ENCODE measurements at regions not wholly inside any gene's neighbourhood (a gene's known extent, or its start where the extent isn't known, plus 50 kb on each side); places are given as distances from the start of the nearest gene placed in this dataset.

DNA sequence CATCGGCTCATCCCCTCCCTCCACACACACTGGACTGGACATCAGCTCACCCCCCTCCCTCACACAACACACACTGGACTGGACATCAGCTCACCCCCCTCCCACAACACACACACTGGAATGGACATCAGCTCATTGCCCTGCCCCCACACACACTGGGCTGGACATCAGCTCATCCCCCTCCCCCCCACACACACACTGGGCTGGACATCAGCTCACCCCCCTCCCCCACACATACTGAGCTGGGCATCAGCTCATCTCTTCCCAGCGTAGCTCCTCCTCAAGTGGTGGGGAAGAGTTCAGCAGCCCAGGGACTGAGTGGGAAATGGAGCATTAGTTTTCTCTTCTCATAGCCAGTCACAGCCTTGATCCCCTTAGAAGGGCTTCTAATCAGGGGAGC, 58.1 kb upstream of the WDR11 start:
- TF ChIP-seq GATA2 (IDR thresholded peaks at IDR 0.05; ENCODE audit: low read depth, low read length): no peak
- TF ChIP-seq GATA3 (IDR thresholded peaks at IDR 0.05; ENCODE audit: low read depth, low read length): no peak

DNA sequence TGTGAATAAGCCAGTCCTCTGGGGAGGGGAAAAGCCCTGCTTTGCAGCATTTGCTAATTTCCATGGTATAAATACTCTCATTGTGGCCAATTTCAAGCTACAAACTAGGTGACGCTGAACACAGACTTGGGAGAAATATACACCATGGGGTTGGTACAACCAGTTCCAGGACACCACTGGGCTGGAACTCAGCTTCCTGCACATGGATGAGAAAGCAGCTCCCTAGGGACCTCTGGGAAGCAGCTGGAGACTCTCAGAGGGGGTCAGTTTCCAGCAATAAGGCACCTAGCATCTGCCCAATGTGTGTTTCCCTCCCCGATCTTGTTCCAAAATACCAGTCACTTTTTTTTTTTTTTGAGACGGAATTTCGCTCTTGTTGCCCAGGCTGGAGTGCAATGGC, 56.8 kb upstream of the WDR11 start:
- TF ChIP-seq GATA3 (IDR thresholded peaks at IDR 0.05; ENCODE audit: low read depth, low read length) (no peak), GATA2 (IDR thresholded peaks at IDR 0.05; ENCODE audit: low read depth, low read length) (no peak)

- TF ChIP-seq GATA2 (IDR thresholded peaks at IDR 0.05; ENCODE audit: low read depth, low read length) (no peak), GATA3 (IDR thresholded peaks at IDR 0.05; ENCODE audit: low read depth, low read length) (no peak)
Measured at GRCh38 chr10:120799849-120800248, 51.3 kb upstream of the WDR11 start.

DNA sequence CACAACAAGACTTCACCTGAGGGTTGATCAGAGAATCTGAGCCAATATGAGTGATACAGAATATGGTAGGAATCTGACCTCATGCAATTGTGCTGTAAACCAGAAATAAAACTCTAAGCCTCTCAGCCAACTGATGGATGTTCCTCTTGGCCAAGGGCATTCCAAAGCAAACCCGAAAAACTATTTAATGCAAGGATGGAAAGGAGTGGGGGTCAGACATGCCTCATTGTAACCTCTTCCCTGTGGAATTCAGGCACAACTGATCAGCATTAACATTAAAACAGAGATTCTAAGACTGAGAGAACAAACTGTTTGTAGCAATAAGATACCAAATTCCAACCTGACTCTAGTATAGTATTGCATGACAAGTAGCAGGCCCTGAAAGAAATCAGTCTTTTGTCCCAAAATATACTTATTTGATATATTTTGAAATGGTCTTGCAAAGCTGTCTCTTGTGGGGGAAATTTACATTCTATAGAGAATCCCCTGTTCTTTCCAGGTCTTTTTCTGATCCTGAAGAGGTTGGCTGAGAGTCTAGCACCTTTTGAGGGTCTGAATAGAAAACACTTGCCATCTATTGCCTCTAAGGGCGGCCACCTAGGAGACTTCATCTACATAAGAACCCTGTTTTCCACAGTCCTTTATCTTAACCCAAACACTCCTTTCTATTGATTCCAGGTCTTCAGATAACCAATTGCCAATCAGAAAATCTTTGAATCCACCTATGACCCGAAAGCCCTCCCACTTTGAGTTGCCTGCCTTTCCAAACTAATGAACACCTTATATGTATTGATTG, 50.4 kb upstream of the WDR11 start:
- TF ChIP-seq GATA3 (IDR thresholded peaks at IDR 0.05; ENCODE audit: low read depth, low read length): no peak
- TF ChIP-seq GATA2 (IDR thresholded peaks at IDR 0.05; ENCODE audit: low read depth, low read length): no peak

All from SH-SY5Y (cell line).